DND-41 (cell line): ENCODE measurements at regions not wholly inside any gene's neighbourhood (a gene's known extent, or its start where the extent isn't known, plus 50 kb on each side); places are given as distances from the start of the nearest gene placed in this dataset.

Experiments used
- ATAC-seq: fragments of 200-7000 bp; cut with Tn5 transposase; 3 replicates; pipeline ENCODE4 v1.9.1; 2021; ENCODE audit warnings: low read depth; ENCODE audit not compliant: insufficient read depth
- DNase-seq: peaks from one replicate; pipeline ENCODE4 v3.0.0-alpha.2; 2020
- H2AFZ ChIP-seq: 2 replicates; pipeline ENCODE4 v1.6.0; 2012; ENCODE audit warnings: low read depth, low read length
- H3K27ac ChIP-seq: 2 replicates; pipeline ENCODE4 v1.5.1; 2012; ENCODE audit warnings: low read length, inconsistent platforms
- H3K27me3 ChIP-seq: fragments of 200-600 bp; sonication (generic); 2 replicates; pipeline ENCODE4 v1.6.0; 2012; ENCODE audit warnings: low read length, mild to moderate bottlenecking, inconsistent platforms; ENCODE audit not compliant: insufficient read depth, poor library complexity
- H3K36me3 ChIP-seq: 2 replicates; pipeline ENCODE4 v1.5.1; 2012; ENCODE audit warnings: low read length, inconsistent platforms; ENCODE audit not compliant: insufficient read depth
- H3K4me1 ChIP-seq: 2 replicates; pipeline ENCODE4 v1.5.1; 2012; ENCODE audit warnings: mild to moderate bottlenecking, low read length; ENCODE audit not compliant: insufficient read depth
- H3K4me2 ChIP-seq: 2 replicates; pipeline ENCODE4 v1.6.0; 2012; ENCODE audit warnings: mild to moderate bottlenecking, moderate library complexity, low read length, inconsistent platforms; ENCODE audit not compliant: insufficient read depth
- H3K4me3 ChIP-seq, 2 experiments: fragments of 200-600 bp in 1 of 2; shearing (Covaris generic) in 1 of 2; 2 replicates each; pipeline ENCODE4 v1.5.1; 2012 to 2016; ENCODE audit warnings: inconsistent platforms in 2 of 2, low read length in 2 of 2, mild to moderate bottlenecking in 2 of 2, low read depth in 1 of 2, moderate library complexity in 1 of 2
- H3K79me2 ChIP-seq: 2 replicates; pipeline ENCODE4 v1.6.0; 2012; ENCODE audit warnings: low read length, inconsistent platforms; ENCODE audit not compliant: insufficient read depth
- H3K9ac ChIP-seq: 2 replicates; pipeline ENCODE4 v1.6.0; 2012; ENCODE audit warnings: low read depth, mild to moderate bottlenecking, inconsistent platforms, low read length, moderate library complexity
- H3K9me3 ChIP-seq: 2 replicates; pipeline ENCODE4 v1.5.1; 2012; ENCODE audit warnings: low read length, moderate library complexity, mild to moderate bottlenecking, inconsistent platforms; ENCODE audit not compliant: insufficient read depth, severe bottlenecking
- H4K20me1 ChIP-seq: 2 replicates; pipeline ENCODE4 v1.6.0; 2012; ENCODE audit warnings: low read length; ENCODE audit not compliant: insufficient read depth
- EZH2 ChIP-seq: IDR thresholded peaks from 3 replicates; pipeline ENCODE4 v1.6.1; 2012; ENCODE audit warnings: borderline replicate concordance, low read depth, mild to moderate bottlenecking, moderate library complexity, low read length, inconsistent platforms; ENCODE audit not compliant: severe bottlenecking
- TF ChIP-seq, protein P1 (sequence below): IDR thresholded peaks from 2 replicates; pipeline ENCODE4 v1.5.1; 2012; ENCODE audit warnings: borderline replicate concordance, low read length, moderate library complexity, mild to moderate bottlenecking; ENCODE audit not compliant: poor library complexity, severe bottlenecking; ENCODE audit errors: extremely low read depth

GRCh38 chr18:50468807-50469206, 91.1 kb upstream of the MAPK4 start:
- Histone ChIP-seq H3K36me3 (no peaks in the 10 kb centered on the region), H3K4me2 (no peak overlapping the region), H3K4me1 (no peaks in the 10 kb centered on the region), H3K9ac (no peak overlapping the region), H3K9me3 (no peaks in the 10 kb centered on the region), H4K20me1 (no peaks in the 10 kb centered on the region), H3K27ac (no peak overlapping the region), H3K79me2 (no peaks in the 10 kb centered on the region), H2AFZ (no peak overlapping the region), H3K27me3 (peaks cover 10% of the 10 kb centered on the region), H3K4me3 (no peak overlapping the region)
- TF ChIP-seq, protein P1, sequence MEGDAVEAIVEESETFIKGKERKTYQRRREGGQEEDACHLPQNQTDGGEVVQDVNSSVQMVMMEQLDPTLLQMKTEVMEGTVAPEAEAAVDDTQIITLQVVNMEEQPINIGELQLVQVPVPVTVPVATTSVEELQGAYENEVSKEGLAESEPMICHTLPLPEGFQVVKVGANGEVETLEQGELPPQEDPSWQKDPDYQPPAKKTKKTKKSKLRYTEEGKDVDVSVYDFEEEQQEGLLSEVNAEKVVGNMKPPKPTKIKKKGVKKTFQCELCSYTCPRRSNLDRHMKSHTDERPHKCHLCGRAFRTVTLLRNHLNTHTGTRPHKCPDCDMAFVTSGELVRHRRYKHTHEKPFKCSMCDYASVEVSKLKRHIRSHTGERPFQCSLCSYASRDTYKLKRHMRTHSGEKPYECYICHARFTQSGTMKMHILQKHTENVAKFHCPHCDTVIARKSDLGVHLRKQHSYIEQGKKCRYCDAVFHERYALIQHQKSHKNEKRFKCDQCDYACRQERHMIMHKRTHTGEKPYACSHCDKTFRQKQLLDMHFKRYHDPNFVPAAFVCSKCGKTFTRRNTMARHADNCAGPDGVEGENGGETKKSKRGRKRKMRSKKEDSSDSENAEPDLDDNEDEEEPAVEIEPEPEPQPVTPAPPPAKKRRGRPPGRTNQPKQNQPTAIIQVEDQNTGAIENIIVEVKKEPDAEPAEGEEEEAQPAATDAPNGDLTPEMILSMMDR, result no peak
- no peak for TF ChIP-seq EZH2
- no peak for ATAC-seq
- DNase-seq, result no peak

- H3K9me3 ChIP-seq, result no peaks in the 10 kb centered on the region
- H2AFZ ChIP-seq, result no peak overlapping the region
- H3K79me2 ChIP-seq, result no peaks in the 10 kb centered on the region
- H3K27me3 ChIP-seq, result peaks cover 13% of the 10 kb centered on the region
- no peak overlapping the region for H3K4me3 ChIP-seq
- no peaks in the 10 kb centered on the region for H4K20me1 ChIP-seq
- no peak for TF ChIP-seq EZH2
- TF ChIP-seq, protein P1, result no peak
- no peak overlapping the region for H3K27ac ChIP-seq
- no peak for DNase-seq
- H3K4me2 ChIP-seq, result no peak overlapping the region
- H3K4me1 ChIP-seq, result no peaks in the 10 kb centered on the region
- ATAC-seq, result no peak
- no peaks in the 10 kb centered on the region for H3K36me3 ChIP-seq
- no peak overlapping the region for H3K9ac ChIP-seq
Observed at GRCh38 chr18:50469380-50469781, 90.5 kb upstream of the MAPK4 start.

DNA sequence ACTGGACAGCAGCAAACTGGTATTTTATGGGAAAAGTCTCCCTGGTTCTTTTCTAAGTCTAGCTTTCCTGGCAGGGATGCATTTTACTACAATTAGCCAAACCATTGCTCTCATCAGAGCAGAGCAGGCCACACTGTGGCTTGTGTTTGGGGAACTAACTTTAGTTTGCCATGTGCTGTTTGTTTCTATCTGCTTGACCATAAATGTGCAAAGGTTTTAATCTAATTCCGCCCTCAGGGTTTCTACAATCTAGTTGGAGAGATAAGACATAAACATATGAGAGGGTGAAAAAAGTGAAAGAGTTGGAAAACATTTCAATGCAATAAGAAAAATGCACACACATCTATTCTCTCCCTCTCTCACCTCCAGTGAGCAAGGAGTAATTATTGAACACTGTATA, 86.9 kb upstream of the MAPK4 start:
- Histone ChIP-seq H3K4me1 (no peaks in the 10 kb centered on the region), H3K9me3 (no peaks in the 10 kb centered on the region), H3K4me3 (no peak overlapping the region), H3K79me2 (no peaks in the 10 kb centered on the region), H3K36me3 (no peaks in the 10 kb centered on the region), H3K9ac (no peak overlapping the region), H2AFZ (no peak overlapping the region), H3K27me3 (peaks cover 18% of the 10 kb centered on the region), H4K20me1 (no peaks in the 10 kb centered on the region), H3K4me2 (no peak overlapping the region), H3K27ac (no peak overlapping the region)
- no peak for DNase-seq
- no peak for ATAC-seq
- TF ChIP-seq, protein P1, result no peak
- no peak for TF ChIP-seq EZH2

- TF ChIP-seq, protein P1, result no peak
- Histone ChIP-seq H3K9me3 (no peaks in the 10 kb centered on the region), H3K36me3 (no peaks in the 10 kb centered on the region), H2AFZ (no peak overlapping the region), H3K4me3 (no peak overlapping the region), H3K27me3 (peaks cover 18% of the 10 kb centered on the region), H3K4me1 (no peaks in the 10 kb centered on the region), H3K9ac (no peak overlapping the region), H3K79me2 (no peaks in the 10 kb centered on the region), H3K27ac (no peak overlapping the region), H4K20me1 (no peaks in the 10 kb centered on the region), H3K4me2 (no peak overlapping the region)
- no peak for DNase-seq
- no peak for ATAC-seq
Observed at GRCh38 chr18:50473881-50474280, 86.0 kb upstream of the MAPK4 start.
